Hematopoietic multipotent progenitor cell (in vitro differentiated cells): ENCODE measurements at regions not wholly inside any gene's neighbourhood (a gene's known extent, or its start where the extent isn't known, plus 50 kb on each side); places are given as distances from the start of the nearest gene placed in this dataset.
A peak's percentile ranks its signal among the peaks of the same experiment; 100 is the strongest.
"Not testable (repeated sequence)": the region's sequence is repeated elsewhere in the genome, so short reads cannot be mapped to it uniquely, and the experiment has no call there.

Source experiments
- DNase-seq, 3 donors: peaks; one replicate each; pipeline ENCODE4 v3.0.0-alpha.2; 2011 to 2015; ENCODE audit warnings: low read depth in 2 of 3, low spot score in 2 of 3

DNA sequence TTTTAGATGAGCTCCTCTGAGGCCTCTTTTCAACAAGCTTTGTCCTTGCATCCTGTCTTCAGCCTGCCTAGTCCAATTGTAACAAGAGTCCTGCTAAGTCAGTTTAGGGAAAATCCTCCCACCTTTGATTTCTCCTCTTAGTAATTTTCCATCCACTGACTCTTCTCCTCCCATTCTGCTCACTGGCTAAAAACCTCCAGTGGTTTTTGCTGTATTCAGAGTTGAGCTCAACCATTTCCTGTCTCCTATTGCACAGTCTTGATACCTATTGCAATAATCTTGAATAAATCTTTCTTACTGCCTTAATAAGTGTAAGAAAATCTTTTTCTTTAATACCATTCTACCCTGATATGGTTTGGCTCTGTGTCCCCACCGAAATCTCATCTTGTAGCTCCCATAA, 117.8 kb upstream of the ENPP6 start:
- no peak for DNase-seq

DNA sequence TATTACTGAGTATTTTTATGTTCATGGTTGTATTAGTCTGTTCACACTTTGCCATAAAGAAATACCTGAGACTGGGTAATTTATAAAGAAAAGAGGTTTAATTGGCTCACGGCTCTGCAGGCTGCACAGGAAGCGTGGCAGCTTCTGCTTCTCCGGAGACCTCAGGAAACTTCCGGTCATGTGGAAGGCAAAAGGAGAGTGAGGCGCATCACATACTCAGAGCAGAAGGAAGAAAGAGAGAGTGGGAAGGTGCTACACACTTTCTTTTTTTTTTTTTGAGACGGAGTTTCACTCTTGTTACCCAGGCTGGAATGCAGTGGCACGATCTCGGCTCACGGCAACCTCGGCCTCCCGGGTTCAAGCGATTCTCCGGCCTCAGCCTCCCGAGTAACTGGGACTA, 115.8 kb upstream of the ENPP6 start:
- peak in 1 of 3 donors; percentile 49 for DNase-seq

DNA sequence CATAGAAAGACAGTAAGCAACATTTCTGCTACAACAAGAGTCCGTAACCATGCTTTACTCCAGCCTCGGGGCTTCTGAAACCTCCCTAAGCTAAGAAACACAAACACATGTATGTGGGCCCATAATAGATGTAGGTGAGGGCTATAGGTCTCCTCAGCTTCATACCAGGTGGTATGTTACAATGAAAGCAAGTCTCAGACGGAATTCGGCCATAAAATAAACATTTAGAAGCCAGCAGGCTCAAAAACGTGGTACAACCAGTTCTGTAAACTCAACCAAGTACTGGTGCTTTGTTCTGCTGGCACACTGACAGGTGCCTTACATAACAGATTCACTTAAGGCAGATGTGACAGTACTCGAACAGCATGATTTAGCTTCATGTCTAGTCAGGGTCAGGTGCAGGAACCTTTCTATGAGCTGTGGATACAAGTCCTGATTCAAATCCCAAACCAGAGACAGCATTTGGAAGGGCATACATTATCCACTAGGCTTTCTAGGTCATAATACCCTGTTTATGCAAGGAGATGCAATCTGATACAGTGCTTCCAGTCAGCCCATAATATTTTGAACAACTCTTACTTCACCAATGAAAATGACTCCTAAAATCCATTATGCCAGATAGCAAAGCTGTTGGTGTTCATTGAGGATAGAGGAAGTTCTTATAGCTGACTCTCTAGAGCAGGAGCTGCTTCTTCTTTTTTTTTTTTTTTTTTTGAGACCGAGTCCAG, 113.8 kb upstream of the ENPP6 start:
- DNase-seq, result peak in 1 of 3 donors; percentile 42

DNA sequence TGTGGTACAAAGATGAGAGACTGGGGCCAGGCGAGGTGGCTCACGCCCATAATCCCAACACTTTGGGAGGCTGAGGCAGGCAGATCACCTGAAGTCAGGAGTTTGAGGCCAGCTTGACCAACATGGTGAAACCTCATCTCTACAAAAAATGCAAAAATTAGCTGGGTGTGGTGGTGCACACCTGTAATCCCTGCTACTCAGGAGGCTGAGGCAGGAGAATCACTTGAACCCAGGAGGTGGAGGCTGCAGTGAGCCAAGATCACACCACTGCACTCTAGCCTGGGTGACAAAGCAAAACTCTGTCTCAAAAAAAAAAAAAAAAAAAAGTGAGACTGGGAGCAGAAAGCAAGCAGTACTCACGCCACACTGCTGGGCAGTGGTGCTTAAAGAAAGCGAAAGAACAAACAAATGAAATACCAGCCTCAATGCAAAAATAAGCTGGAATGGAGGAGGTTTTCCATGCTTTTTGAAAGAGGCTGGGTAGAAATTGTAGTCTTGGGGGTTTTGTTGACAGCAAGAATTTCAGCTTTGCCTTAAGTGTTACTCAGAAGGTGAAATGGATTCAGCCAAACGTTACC, 112.9 kb upstream of the ENPP6 start:
- not testable (repeated sequence) for DNase-seq

DNA sequence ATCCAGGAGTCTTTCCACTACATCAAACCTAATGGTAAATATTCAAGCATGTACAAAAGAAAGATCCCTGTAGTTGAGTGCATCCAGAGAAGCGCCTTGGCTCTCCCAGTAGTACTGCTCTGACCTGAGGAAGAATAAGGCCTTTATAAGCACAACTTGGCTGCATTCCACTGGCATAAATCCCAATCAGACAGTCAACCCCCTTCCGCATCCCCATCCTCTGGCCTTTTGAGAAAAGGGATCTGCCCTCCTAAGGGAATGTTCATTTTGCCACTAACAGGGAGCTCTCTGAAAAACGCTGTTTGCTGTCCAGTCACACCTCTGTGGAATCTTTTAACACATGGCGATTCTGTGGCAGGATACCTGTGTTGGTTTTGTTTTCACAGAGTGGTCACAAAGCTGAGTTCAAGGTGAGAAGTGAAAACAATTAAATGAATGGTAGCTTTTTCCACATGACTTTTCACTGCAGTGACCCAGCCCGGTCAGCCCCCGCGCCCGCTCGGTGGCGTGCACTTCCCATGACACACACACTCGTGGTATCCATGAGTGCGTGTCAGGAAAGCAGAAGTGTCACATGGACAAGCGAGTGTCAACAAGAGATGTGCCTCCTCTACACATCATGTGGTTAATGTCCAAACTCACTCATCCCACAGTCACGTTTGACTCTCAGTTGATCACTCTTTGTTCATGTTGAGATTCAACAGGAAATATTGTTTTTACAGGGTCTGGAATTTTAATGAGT, 112.2 kb upstream of the ENPP6 start:
- DNase-seq, result peak in 1 of 3 donors; percentile 39

DNA sequence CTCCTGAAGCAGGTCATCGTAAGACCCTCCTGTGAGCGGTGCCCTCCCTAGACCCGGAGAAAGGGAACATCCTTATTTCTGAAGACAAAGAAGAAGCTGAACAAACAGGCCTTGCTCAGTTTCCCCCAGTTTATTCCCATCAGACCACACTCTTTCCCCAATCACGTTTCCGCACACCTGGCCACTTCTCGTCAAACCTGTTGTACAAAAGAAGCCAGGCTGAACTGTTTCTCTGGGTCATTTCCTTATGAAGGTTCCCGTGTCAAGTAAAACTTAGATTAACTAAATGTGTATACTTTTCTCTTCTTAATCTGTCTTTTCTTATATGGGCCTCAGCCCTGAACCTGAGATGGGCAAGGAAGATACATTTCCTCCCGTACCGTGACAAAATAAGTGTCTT, 111.6 kb upstream of the ENPP6 start:
- no peak for DNase-seq

DNA sequence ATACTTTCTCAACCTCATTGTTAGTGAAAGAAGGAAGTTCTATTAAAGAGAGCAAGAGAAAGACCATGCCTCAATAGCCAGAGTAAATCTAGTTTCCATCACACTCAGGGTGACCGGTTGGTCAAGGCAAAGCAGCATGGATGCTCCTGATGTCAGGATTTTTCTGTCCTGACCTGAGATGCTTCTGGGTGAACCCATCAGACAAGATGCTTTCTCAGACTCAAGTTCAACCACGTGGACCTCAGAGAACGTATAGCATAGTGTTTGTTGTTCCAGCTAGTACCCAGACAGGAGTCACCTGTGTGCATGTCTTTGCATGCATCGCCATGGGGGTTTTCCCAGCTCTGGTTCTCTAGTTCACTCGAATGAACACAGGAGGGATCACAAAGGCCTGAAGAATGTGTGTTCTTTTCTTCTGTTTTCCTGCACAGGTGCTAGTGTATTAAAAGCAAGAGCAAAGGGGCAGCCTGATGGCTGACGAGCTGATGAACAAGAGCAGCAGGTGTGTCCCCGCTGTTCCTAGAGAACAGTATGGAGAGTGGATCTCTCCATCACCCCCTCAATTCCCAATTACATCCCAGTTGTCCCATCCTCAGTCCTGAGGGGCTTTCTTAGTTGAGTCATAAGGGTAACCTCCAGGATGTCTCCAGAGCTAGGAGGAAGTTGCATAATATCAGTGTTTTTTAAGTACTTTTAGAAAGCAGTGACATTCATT, 110.5 kb upstream of the ENPP6 start:
- peak in 1 of 3 donors; percentile 36 for DNase-seq

DNA sequence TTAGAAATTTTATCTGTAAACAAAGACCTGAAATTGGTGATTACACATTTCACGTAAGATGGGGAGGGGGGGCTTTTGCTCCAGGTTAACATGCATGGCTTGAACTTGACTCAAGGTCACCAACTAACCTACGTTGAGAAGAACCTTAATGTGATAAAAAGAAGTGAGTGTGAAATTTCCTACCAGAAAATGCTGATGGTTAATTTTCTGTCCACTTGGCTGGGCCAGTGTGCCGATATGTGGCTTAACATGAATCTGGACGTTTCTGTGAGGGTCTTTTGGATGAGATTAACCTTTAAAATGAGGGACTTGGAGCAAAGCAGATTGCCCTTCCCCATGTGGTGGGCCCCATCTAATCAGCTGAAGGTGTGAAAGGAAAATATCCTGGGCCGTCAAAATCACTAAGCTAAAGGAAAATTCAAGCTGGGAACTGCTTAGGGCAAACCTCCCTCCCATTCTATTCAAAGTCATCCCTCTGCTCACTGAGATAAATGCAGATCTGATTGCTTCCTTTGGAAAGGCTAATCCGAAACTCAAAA, 107.3 kb upstream of the ENPP6 start:
- DNase-seq, result no peak

DNA sequence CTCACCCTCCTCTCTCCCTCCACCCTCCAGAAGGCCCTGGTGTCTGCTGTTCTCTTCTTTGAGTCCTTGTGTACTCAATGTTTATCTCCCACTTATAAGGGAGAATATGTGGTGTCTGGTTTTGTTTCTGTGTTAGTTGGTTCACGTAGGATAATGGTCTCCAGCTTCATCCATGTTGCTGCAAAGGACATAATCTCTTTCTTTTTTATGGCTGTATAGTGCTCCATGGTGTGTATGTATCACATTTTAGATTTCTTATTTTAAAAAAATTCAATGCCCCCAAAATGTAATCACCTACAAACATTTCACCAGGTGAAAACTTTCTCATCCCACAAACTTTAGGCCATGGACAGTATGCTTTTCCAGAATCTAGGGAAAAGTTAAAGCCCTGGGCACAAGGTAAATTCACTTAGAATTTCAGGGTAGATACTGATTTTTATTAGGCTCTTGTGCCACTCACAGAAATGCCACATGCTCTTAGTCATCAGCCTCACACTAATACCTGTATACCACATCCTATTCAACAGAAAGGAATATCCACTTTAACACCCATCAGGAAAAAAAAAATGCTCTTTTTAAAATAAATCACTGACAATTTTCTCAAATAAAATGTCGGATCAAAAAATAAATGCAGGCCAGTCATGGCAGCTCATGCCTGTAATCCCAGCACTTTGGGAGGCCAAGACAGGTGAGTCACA, 104.8 kb upstream of the ENPP6 start:
- DNase-seq, result no peak

DNA sequence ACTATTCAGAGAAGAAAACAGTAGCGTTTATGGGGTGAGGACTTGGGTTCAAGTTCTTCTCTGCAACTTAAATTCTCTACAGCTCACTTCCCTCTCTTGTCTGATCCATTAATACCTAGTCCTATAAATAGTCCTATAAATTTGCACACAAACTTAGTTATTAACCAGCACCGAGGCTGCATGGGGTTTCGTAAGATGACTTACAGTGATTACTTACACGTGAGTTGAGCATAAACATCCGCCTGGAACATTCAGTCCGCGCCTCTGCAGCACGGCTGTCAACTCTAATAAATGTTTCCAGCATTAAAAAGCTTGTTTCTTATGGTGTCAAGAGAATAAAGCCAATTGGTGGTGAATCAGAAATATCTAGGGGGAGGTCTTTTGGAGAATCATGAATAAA, 103.0 kb upstream of the ENPP6 start:
- no peak for DNase-seq

DNA sequence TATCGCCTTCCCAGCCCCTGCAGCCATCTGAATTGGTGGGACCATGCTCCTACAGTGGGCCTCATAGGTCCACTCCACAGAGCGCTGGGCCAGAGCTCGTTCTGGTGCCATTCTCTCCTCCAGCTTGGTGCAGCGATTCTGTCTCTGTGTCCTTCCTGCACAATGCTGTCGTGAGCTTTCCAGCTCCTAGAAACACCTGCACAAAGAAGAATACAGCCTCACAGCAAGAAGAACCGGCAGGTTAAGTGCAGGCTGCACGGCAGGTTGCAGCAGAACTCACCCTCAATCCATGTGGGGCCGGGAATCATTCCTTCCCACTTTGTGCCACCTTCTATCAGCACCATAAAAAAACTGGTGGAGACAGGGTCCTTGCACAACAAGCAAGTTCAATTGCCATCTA, 101.2 kb upstream of the ENPP6 start:
- no peak for DNase-seq

DNA sequence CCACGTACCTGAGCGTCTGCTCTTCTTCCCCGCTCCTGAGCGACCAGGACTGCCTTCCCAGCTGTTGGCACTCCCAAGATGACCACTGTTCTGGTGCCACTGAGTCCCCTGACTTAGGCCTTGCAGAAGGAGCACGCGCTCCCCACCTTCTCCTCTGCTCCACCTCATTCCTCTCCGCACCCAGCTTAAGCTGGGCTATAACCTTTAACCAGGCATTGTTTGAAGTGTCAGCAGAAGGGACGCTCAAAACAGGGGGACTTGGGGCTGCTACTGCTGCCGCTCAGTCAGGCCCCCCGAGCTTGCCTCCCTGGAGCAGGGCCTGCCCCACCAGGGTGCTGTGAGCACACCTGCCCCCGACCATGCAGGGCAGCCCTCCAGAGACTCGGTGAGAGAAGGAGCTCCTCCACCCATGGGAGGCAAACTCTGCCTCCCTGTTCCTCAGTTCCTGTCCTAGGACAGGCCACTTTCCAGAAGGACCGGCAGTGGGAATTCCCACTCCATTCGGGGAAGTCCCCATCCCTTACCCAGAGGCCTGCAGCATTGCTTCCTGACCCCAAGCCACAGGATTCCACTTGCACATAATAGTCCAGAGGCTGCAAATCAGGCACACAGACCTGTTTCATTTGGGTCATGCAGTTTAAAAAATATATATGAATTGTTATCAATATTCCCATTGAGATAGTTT, 99.7 kb upstream of the ENPP6 start:
- DNase-seq, result no peak

DNA sequence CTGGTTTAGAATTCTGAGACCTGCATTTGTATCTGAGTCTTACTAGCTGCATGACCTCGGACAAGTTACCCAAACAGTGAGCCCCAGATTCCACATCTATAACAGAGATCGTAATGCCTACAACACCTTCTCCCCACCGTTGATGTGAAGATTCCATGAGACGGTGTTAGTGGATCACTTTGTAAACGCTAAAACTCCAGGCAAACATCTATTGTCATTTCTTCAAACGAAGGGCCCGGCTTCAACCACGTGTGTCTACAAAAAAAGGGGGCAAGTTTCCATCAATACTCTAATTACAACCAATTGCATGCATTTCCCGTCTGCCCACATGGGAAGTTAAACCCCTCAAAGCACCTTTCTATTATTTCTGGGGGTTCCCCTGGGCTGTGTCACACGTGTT, 99.1 kb upstream of the ENPP6 start:
- no peak for DNase-seq

DNA sequence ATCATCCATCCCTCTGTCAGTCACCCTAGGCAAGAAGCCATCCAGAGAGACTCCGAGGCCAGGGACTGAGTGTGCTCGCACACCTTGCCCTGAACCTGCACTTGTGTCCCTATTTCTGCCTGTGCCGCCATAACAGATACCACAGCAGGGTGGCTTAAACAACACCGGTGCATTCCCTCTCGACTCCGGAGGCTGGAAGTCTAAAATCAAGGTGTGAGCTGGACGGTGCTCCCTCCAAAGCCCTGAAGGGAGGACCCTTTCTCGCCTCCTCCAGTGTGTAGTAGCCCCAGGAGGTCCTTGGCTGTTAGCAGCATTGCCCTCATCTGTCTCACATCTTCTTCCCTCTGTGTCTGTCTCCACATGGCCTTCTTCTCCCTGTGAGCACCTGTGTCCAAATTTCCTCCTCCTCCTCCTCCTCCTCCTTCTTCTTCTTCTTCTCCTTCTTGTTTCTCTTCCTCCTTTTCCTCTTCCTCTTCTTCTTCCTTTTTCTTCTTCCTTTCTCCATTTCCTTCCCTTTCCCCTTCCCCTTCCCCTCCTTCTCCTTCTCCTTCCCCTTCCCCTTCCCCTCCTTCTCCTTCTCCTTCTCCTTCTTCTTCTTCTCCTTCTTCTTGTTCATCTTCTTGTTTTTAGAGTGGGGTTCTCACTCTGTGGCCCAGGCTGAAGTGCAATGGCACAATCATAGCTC, 98.1 kb upstream of the ENPP6 start:
- DNase-seq, result no peak

DNA sequence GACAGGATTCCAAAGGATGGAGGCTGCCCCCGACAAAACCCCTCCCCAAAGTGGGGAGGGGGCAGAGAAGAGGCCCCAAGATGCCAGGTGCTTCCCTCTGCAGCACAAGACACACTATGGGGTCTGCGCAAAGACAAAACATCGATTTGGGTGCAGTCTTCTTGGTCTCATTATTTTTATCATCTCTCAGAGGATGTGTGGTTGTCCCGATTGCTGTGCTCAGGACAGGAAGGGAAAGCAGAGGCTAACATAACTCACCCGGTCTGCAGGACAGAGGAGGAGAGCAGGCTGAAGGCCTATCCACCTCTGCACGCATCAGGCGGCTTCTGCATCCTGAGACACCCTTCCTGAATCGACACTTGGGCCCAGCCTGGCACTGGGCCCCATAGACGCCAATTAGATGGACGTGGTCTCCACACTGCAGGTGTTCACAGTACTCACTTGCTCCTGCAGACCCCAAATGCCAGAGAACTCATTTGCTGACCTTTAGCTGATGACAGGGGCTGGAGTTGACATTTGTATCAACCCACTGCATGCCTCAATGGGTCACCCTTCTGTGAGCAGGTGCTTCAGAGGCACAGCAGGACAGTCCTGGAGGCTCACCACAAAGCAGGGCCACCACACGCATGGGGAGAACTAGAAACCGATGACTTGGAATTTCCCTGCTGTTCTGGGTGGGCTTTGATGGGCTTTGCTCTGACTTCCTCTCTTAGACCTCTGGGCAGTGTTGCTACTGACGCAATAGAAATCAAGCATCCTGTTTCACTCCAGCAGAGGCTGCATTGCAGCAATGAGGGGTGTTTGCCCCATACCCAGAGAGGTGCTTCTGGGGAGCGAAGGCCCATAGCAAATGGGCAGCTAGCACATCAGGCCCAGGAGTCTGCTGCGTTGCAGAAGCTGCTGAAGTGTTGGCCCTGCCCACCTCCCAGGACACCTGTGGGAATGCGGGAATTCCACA, 96.3 kb upstream of the ENPP6 start:
- peak in 2 of 3 donors; percentile 21 to 34 for DNase-seq

DNA sequence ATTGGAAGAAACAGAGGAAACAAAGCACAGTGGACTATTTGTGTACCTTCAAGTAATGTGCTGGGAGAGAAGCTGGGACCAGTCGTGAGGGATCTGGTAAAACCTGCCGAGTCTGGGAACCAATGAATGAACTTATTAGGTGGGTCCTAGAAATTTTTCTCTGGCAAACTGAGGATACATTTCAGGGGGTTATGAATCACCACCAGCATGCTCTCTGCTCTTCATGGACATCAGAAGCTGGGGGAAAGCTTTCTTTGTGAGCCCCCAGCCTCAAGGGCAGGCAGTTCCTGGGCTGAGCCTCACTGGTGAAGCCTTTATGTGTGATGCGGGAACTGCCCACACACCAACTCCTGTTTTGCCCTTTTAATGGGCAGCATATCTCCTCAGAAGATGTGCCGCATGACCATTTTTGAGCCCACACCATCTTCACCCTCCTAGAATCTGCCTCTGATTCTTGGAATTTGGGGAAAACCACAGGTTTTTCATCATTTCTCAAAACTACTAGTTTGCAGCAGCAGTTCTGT, 95.4 kb upstream of the ENPP6 start:
- no peak for DNase-seq

DNA sequence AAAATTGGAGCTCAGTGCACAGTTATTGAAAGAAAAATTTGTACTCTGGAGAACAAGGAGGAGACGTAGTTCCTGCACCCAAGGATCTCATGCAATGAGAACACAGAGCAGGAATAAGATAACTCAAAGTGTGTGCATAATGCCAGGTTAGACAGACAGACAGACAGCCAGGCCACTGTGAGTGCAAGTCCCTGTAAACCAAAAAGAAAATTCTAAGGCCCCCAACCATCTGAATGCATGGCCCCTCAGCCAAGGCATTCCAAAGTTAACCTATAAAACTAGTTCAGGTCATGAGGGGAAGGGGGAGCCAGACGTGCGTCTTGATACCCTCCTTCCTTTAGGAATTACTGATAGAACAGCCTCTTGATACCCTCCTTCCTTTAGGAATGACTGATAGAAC, 94.5 kb upstream of the ENPP6 start:
- DNase-seq, result no peak
